B cell (primary cell): ENCODE measurements at regions not wholly inside any gene's neighbourhood (a gene's known extent, or its start where the extent isn't known, plus 50 kb on each side); places are given as distances from the start of the nearest gene placed in this dataset.

Experiments
- EZH2 ChIP-seq: IDR thresholded peaks from 2 replicates; pipeline ENCODE4 v1.6.1; 2012; ENCODE audit warnings: borderline replicate concordance, low read depth, mild to moderate bottlenecking, moderate library complexity, low read length; ENCODE audit not compliant: insufficient read depth, poor library complexity, severe bottlenecking
- TF ChIP-seq, protein P1 (sequence below): fragments of 200-600 bp; IDR thresholded peaks from one replicate; pipeline ENCODE4 v1.8.0; 2022; ENCODE audit warnings: antibody characterized with exemption, mild to moderate bottlenecking

DNA sequence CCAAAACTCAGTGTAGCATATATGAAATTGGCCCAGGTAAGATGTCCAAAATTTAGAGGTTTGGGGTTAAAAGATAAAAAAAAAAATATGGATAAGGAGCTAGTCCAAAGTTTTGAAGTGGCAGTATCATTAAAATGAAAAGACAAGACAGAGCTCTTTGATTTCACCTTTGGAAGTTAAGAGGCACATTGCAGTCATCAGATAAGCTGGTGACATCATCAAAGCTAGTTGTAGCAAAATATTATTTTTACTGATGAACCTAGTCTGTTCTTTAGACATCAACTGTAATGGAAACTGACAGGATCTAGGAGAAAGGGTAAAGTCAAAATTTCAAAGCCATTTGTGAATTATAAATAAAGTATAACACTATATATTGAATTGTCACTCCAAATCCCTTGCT, 603.7 kb upstream of the CDH8 start:
- TF ChIP-seq, protein P1, sequence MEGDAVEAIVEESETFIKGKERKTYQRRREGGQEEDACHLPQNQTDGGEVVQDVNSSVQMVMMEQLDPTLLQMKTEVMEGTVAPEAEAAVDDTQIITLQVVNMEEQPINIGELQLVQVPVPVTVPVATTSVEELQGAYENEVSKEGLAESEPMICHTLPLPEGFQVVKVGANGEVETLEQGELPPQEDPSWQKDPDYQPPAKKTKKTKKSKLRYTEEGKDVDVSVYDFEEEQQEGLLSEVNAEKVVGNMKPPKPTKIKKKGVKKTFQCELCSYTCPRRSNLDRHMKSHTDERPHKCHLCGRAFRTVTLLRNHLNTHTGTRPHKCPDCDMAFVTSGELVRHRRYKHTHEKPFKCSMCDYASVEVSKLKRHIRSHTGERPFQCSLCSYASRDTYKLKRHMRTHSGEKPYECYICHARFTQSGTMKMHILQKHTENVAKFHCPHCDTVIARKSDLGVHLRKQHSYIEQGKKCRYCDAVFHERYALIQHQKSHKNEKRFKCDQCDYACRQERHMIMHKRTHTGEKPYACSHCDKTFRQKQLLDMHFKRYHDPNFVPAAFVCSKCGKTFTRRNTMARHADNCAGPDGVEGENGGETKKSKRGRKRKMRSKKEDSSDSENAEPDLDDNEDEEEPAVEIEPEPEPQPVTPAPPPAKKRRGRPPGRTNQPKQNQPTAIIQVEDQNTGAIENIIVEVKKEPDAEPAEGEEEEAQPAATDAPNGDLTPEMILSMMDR: no peak
- no peak for TF ChIP-seq EZH2
